A549 (cell line): ENCODE measurements at regions not wholly inside any gene's neighbourhood (a gene's known extent, or its start where the extent isn't known, plus 50 kb on each side); places are given as distances from the start of the nearest gene placed in this dataset.

Source experiments
- POLR2A ChIP-seq: IDR thresholded peaks from 2 replicates; pipeline ENCODE4 v1.6.1; 2012; ENCODE audit warnings: mild to moderate bottlenecking, low read length
- RAD21 ChIP-seq, 2 experiments: fragments of >200 bp in 1 of 2; sonication (Bioruptor Twin) in 1 of 2; formaldehyde crosslinking in 1 of 2; IDR thresholded peaks in 1 of 2; conservative IDR thresholded peaks in 1 of 2; 2 replicates in 1 of 2; 3 replicates in 1 of 2; pipeline ENCODE4 v1.6.1; 2012 to 2018; ENCODE audit warnings: inconsistent platforms in 1 of 2
- TP53 ChIP-seq: fragments of 250-450 bp; sonication (Bioruptor Pico); IDR thresholded peaks from 2 replicates; pipeline ENCODE4 v1.5.0; 2021; ENCODE audit warnings: mild to moderate bottlenecking, moderate library complexity
- TF ChIP-seq, protein P1 (sequence below): fragments of >200 bp; sonication (Bioruptor Twin); formaldehyde crosslinking; IDR thresholded peaks from 3 replicates; pipeline ENCODE4 v1.5.1; 2016

DNA sequence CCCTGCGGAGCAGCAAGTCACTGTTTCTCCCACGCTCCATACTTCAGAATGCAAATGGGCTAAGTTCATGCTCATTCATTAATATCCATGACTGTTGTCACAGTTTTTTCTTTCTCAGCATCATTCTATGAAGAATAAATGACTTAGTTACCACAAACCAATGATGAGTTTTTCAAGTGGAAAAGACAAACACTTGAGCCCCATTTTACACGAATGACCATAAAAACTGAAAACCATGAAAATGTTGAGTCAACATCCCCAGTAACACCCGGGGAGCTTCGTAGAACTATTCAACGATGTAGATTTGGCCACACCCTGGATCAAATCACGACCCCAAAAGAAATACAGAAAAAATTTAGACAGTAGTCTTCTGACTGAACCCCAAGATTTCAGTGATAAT is 99.8 kb upstream of the GJB6 start:
- no peak for TF ChIP-seq TP53 (CRISPR knock-in tag)
- TF ChIP-seq POLR2A: no peak
- TF ChIP-seq, protein P1, sequence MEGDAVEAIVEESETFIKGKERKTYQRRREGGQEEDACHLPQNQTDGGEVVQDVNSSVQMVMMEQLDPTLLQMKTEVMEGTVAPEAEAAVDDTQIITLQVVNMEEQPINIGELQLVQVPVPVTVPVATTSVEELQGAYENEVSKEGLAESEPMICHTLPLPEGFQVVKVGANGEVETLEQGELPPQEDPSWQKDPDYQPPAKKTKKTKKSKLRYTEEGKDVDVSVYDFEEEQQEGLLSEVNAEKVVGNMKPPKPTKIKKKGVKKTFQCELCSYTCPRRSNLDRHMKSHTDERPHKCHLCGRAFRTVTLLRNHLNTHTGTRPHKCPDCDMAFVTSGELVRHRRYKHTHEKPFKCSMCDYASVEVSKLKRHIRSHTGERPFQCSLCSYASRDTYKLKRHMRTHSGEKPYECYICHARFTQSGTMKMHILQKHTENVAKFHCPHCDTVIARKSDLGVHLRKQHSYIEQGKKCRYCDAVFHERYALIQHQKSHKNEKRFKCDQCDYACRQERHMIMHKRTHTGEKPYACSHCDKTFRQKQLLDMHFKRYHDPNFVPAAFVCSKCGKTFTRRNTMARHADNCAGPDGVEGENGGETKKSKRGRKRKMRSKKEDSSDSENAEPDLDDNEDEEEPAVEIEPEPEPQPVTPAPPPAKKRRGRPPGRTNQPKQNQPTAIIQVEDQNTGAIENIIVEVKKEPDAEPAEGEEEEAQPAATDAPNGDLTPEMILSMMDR: no peak
- no peak for TF ChIP-seq RAD21 (conservative IDR thresholded peaks at IDR 0.05 in 1 of 2, IDR thresholded peaks at IDR 0.05 in 1 of 2)
